ENCODE measurements at regions not wholly inside any gene's neighbourhood (a gene's known extent, or its start where the extent isn't known, plus 50 kb on each side); places are given as distances from the start of the nearest gene placed in this dataset.

DNA sequence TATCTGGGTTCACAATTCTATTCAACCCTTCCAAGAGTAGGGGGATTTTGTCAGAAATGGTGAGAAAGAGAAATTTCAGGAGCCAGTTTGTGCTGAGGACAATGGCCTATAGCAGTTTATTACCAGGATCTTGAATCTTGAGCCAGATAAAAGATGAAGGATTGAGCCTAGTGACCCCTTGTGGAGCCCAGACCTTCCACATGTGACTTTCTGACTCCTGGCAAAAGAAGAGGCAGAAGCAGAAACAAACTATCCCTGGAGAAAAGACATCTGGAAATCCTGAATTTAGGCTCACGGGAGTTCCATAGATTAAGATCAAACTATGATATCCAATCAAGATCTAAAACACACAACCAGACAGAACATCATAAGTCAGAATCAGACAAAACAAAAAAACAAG is 60.9 kb upstream of the CHRM2 start:
- DNase-seq = no peak

DNA sequence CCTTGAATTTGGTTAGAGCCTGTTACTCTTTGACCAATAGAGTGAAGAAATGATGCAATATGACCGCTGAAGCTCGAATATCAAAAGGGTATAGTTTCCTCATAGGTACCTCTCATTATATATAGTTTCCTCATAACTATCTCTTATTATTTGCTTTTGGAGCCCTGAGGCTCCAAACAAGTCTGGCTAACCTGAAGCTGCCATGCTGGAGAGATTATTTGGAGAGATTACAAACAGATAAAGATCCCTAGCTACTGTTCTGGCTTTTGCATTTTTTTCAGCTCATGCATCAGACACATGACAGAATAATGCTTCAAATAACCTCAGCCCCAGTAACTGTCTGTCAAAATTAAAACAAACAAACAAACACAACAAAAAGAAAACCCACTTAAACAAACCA is 65.4 kb upstream of the CHRM2 start:
- no peak for DNase-seq

DNA sequence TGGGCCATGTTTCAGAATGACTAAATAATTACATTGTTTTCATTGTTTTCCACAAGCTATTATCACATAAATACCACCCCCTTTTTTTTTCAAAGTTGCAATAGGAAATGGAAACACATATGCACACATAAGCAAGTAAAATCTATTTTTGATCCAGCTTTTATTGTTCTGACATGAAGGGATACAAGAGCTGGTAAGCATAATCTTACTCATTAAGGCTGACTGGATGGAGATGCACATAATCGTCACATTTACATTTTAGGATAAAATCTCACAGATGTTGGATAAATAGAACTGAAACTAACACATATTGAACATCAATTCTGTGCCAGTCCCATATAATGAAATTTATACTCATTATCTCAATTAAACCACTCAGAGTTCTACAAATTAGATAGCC is 84.5 kb upstream of the CHRM2 start:
- DNase-seq = no peak

DNA sequence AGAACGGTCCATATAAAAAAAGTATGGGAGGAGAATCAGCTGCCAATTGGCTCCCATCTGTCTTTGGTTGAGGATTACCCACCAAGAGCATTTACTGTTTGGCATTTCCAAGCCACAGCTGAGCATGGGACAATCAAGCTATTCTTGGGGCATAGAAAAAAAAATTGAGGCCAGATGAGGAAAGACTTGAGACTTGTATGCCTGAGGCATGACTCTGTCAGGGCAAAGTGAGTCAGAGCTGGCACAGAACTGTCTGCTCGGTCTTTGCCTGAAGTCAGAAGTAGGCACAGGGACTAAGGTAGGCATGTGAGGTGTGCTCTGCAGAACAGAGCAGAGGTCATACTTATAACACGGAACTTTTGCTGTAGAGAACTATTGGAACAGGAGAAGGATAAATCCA is 126.5 kb upstream of the CHRM2 start:
- DNase-seq = no peak

DNA sequence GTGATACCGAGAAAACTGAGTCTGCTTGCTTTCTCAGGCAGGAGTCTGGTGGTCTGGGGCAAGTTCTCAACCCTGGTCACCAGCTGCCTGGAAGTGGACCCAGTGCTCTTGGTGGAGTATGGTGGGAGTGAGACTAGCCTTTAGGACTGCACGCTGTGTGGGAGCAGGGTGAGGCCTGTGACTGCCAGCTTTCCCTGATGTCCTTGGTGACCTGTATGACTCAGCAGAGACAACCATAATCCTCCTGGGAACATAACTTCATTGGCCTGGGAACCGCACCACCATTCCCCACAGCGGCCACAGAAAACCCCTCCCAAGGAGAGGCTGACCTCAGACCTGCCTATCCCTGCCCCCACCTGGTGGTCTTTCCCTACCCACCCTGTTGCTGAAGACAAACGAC is 139.5 kb upstream of the CHRM2 start:
- DNase-seq = no peak

DNA sequence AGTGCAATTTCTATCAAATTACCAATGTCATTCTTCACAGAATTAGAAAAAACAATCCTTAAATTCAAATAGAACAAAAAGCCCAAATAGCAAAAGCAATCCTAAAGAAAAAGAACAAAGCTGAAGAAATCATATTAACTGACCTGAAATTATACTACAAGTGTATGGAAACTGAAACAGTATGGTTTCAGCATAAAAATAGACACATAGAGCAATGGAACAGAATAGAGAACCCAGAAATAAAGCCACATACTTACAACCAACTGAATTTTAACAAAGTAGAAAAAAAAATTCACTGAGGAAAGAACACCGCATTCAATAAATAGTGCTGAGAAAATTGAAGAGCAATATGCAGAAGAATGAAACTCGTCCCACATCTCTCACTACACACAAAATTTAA is 142.0 kb upstream of the CHRM2 start:
- no peak for DNase-seq

DNA sequence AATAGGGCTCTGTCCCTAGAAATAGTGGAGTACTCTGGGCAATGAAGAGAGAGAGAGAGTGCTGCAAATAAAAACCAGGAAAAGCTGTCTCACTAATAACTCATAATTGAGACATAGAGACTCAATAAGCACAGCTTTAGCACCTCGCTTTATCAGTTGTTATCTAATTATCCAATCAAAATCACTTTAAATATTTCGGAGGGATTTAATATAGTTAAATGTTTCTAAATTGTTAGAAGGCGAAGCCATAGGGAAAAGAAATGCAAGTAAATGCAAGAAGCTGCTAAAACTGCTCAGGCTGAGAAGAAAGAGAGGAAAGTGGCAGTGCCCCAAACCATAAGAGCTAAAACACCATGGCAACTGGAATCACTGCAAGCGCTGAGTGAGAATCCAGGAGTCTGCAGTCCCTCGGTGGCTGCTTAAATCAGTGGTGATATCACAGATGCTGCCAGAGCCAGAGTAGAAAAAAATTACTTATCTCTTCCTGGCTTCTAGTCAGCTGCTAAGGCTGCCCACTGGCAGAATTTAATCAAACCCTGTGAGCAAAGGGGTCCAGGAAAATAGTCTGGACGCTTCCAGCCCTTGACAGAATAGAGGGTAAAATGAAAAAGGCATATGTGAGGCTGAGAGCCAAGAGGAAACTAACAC is 150.4 kb upstream of the CHRM2 start:
- no peak for DNase-seq

DNA sequence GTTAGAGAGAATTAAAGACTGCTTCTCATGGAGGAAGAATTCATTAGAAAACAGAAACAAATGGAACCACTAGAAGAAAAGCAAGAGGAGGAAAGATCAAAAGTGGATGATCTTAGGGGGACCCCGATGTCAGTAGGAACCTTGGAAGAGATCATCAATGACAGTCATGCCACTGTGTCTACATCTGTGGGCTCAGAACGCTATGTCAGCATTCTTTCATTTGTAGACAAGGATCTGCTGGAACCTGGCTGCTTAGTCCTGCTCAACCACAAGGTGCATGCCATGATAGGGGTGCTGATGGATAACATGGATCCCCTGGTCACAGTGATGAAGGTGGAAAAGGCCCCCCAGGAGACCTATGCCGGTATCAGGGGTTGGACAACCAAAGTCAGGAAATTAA is 154.4 kb upstream of the CHRM2 start:
- no peak for DNase-seq

DNA sequence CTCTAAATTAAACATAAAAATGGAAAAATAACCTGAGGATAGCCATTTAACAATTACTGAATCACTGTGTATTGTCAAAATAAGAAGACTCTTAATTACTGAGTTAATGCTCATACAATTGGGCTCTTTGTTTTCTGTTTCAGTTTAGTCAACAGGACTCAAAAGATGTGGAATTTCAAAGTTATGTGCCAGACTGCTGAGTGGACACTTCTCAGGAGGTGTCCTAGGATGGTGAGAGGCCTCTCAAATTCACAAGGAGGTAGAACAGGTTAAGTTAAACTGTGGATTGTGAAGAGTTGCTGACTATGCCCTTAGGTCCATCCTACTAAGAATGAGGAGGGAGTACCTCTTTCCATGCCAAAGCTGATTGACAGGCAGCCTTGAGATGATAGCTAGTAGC is 157.7 kb upstream of the CHRM2 start:
- DNase-seq = no peak

DNA sequence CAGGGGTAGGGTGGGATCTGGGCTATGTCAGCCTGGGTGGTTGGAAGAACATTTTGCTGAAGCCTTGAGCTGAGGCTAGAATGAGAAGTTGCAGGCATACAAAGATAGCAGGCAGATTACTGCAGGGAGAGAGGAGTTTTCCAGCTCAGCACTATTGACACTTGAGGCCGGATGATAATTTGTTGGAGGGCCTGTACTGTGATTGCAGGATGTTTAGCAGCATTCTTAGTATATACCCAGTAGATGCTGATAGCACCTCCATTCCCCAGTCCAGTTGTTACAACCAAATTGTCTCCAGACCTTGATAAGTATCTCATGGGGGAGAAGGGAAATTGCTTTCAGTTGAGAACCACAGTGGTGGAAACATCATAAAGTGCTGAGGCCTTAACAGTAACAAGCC is 158.6 kb upstream of the CHRM2 start:
- DNase-seq = no peak

DNA sequence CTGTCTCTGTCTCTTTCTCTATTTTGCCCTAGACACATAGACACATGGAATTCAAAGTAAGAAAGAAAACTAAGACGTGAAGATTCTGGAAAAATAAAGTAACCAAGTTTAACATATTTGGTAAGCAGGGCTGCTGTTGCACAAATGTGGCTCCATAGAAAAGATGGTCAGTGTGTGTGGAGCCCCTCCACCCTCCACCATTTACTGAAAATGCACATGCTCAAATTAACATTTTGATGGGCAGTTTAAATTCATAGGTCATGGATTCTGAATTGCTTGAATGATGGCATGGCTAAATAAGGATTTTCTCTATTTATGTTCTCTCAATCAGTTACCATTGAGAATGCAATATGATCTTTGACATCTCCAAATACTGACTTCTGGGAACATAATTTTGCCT is 165.5 kb upstream of the CHRM2 start:
- DNase-seq = no peak

DNA sequence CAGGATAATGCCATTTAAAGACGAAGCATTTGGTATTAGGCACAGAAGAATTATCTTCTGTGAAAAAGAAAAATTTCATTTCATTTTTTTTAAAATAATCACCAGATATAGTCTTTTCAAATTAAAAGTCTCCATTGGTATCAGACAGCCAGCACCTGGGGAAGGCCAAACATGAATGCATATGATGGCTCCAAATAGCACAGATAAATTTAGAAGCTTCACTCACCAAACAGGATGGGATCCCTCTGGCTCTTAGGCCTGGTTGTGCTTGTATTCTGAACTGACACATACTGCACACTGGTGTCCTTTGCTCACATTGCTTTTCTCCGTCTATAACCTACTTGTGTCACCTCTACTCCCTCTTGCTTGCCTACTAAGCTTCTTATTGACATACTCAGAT is 169.5 kb upstream of the CHRM2 start:
- DNase-seq = no peak

DNA sequence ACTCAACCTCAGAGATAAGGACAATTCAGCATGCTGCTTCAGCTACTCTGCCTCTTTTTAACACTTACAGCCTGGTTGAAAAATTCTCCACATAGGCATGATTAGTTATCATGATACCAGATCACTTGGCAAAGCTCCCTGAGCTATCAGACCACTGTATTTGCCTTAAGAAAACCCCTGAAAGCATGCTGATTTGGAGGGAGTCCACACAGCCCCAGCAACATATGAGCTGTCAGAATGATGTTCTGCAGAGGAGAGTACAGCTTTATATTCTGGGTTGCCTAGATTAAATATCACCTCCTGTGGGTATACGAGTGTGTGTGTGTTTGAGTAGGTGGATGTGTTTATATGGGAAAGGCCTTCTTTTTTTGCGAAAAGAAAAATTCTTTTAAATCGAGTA is 170.2 kb upstream of the CHRM2 start:
- no peak for DNase-seq

DNA sequence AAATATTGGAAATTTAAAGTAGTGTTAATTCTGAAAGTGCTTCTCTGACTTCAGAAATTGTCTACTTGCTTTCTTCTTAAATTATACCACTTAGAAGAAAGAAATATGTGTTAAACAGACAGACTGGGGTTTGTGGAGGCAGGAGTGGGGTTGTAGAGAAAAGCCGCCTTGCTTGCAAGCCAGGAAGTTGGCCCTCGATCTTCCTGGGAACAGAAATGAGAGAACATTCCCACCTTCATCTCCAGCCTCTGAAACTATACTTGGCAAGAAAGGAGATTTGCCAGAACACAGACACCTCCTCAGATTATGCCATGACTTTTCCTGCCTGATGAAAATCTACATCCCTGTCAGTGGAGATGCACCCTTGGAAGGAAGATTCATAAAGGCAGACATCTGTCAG is 171.2 kb upstream of the CHRM2 start:
- DNase-seq = no peak

DNA sequence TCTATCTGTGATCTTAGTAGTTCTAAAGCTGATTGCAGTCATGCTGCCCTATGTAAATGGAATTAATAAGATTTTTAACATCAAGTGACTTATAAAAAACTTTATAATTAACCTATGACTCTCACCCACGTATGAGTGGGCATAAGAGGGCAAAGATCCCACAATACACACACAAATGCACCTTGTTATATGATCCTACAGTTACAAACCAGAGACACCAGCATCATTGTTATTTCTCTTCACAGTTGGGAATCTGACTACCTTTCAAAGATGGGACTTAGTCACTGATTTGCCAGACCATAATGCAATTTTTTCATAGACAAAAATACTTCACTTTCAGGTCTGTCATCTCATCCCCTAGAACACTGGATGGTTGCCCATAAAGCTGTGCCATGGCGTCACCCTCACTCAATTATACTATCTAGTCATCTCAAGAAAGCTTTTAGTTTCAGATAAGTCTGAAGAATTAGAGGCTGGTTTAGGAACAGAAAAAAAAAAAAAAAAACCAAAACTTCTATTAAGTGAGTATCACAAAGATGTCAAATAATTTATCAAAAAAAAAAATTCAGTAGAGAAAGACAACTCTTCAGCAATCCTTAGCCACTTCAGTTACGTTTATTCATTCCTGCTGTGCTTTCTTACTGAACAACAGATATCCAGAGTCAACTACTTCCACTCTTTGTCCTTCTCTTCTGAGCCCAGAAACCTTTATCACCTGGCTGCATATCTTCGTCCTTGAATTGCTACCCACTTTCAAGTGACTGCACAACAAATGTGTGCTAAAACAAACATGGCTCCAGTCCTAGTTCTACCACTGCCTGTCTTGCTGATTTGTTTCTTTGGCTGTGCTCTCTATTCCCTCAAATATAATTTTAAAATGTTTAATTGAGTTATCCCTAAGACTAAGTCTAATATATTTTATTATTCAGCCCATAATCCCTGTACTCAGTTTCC is 175.0 kb upstream of the CHRM2 start:
- no peak for DNase-seq

DNA sequence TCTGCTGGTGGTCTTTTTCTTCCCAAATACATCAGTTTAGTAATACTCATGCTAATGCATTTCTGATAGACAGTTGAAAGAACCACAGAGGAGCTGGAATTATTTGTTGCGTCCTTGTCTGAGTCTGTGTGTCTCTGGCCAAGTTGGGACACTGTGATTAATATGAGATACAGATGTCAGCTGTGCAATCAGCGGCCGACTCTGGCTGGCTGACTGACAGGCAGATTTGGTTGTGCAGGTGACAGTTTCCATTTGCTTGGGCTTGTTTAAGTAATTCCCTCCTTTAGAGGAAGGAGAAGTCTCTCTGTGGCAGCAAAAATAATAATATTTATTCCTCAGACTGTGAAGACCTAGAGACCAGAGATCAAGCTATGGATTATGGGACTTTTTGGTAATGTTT is 176.2 kb upstream of the CHRM2 start:
- no peak for DNase-seq

DNA sequence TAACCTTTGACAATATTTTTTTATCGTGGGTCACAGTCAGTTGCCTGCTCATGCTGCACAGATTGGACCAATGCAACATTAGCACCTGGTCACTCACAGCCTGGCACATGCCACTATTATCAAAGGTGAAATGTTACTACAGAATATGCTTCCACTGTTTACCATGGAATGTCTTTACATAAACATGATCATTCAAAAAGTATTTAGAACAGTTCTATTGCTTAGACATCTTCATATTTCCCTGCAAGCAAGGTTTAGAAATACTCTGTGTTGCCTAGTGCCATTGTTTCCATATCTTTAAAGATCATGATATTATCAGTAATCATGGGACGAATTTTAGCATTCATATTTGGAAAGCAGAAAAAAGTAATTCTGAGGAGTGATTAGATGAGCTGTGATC is 179.9 kb upstream of the CHRM2 start:
- no peak for DNase-seq

DNA sequence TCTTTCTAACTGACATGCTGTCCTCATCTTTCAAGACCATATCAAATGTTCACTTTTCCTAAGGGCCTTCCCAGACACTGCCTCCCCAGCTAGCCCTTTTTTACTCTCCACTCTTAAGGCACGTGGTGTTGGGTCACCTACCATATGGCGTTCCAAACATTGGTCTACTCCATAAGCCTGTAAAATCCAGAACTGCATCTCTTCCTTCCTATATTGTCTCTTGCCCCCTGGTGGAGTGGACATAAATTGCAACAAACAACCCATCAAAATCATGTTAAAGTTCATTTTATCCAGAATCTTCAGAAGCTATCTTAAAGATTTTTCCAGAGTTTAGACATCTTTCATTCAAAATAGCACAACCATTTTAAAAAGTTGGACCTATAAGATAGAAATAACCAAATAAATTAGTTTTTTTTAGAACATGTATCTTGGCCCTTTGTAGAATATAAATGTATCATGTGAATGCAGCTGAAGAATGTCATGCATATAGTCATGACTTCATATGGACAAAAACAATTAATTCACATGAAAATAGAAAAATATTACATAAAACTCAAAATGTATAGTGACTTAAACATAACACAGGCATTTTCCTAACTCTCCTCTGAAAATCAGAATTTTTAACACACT is 180.6 kb upstream of the CHRM2 start:
- DNase-seq = no peak

DNA sequence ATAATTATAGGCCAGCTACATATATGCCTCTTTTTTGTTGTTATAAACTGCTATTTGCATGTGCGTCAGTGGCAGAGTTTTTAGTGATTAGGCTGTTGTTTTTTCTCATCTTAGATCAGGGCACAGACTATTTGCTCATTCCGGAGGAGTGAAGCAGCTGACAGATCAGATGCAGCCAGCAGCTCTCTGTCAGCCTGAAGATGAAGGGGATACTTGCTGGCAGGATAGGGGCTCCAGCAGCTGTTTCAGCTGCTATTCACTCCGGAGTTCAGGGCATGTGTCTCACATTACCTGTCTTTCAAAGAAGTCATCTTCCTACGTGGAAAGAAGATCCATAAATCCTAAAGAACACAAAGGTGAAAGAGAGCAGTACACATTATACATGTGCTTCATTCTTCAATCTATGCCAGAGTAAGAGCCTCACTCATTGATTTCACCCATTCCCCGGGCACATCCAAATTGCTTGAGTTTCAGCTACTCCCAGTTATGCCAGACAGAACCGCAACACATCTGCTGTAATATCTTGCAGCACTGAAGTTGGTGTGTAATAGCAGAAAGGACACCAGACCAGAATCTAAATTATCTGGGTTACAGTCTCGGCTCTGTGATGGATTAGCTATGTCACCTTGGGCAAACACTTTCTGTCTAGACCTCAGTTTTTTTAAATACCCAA is 182.8 kb upstream of the CHRM2 start:
- no peak for DNase-seq

DNA sequence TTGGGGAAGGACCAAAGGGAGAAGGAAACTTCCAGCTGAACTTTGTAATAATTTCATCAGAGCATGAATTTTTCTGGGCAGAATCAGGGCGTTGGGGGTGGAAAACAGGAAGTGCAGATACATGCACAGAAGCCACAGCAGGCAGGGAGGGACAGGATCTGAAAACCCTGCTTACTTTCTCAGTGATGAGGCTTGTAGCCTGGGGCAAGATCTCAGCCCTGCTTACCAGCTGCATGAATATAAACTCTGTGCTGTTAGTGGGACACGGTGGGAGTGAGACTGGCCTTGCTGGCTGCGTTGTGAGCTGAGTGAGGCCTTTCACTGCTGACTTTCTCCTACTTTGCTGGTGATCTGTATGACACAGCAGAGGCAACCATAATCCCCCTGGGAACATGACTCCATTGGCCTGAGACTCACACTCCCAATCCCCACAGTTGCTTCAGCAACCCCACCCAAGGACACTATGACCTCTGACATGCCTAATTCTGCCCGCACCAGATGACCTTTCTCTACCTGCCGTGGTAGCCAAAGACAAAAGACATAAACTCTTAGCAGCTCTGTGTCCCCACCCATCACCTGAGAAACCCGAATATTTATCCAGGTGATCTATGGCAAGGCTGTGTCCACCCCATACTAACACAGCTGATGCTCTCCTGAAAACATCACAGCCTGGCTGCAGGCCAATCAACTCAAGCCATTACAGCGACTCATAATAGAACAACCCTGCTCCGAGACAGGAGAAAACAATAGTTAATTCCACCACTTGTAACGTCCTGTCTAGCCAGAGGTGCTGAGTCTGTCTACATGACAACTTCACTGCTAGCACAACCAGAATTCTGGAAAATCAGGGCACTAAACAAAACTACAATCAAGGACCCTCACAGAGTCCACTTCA is 190.7 kb upstream of the CHRM2 start:
- no peak for DNase-seq

DNA sequence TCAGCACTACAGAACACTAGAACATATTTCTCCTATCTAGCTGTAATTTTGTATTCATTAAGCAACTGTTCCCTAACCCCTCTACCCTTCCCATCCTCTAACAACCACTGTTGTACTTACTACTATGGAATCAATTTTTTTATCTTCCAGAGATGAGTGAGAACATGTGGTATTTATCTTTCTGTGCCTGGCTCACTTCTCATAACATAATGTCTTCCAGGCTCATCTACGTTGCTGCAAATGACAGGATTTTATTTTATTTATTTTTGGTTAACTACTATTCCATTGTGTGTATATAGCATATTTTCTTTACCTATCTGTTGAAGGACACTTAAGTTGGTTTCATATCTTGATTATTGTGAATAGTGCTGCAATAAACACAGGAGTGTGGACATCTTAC is 200.9 kb upstream of the CHRM2 start:
- DNase-seq = no peak

DNA sequence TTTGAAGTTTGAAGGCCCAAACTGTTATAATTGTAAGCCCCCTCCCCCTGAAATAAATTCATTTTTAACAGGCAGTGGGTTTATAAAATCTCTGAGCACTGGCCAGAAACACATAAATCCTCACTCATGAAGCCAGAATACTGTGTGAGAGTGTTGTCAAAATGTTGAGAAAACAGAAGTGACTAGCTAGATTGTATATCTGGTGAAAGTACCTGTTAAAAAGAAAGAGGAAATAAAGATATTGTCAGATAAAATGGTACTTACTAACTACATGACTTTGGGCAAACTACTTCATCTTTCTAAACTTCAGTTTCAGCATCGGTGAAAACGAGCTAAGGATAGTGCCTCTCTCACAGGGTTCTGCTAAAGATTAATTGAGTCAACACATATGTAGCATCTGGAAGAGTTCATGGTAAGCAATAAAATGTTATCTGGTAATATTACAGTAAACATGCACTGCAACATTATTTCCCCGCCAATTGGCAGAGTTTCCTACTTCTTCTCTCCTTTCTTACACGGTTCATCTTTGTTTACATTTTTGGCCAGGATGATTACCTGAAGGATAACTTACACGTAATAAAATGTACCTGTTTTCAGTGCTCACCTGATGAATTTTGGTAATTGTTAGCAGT is 202.5 kb upstream of the CHRM2 start:
- DNase-seq = no peak
